H1 (cell line): ENCODE measurements at regions not wholly inside any gene's neighbourhood (a gene's known extent, or its start where the extent isn't known, plus 50 kb on each side); places are given as distances from the start of the nearest gene placed in this dataset.

Experiments used
- CTCF ChIA-PET: fragments of 300-600 bp; sonication (Branson Sonifier 250); formaldehyde crosslinking; loops from one replicate; lab custom pipeline; 2021; ENCODE audit not compliant: partially characterized antibody; lab: Charles Lee
- POLR2A ChIA-PET: fragments of 300-600 bp; sonication (Branson Sonifier 250); formaldehyde crosslinking; loops from one replicate; lab custom pipeline; 2021; ENCODE audit warnings: inconsistent platforms; ENCODE audit not compliant: partially characterized antibody; lab: Charles Lee
- DNase-seq, 2 experiments: peaks; one replicate each; pipeline versions ENCODE4 v3.0.0 to v3.0.0-alpha.2; 2010 to 2022; ENCODE audit warnings: low spot score in 2 of 2, low read depth in 1 of 2, mixed read lengths in 1 of 2
- FAIRE-seq: peaks from 2 replicates; lab custom pipeline; 2011; peaks lifted over from hg19 to GRCh38; lab: Jason Lieb, UNC
- H2AFZ ChIP-seq: 2 replicates; pipeline ENCODE4 v1.8.1; 2012; ENCODE audit warnings: low read length, inconsistent platforms
- H2AK5ac ChIP-seq: 2 replicates; pipeline ENCODE4 v1.6.1; 2013; ENCODE audit warnings: low read depth, low read length
- H2BK120ac ChIP-seq: replicated peaks from 2 replicates; pipeline ENCODE3; 2013; ENCODE audit warnings: low read depth, low read length, inconsistent platforms
- H2BK12ac ChIP-seq: 2 replicates; pipeline ENCODE4 v1.6.1; 2013; ENCODE audit warnings: low read depth, low read length
- H2BK15ac ChIP-seq: 2 replicates; pipeline ENCODE4 v1.6.1; 2013; ENCODE audit warnings: low read length
- H2BK20ac ChIP-seq: 2 replicates; pipeline ENCODE4 v1.6.1; 2013; ENCODE audit warnings: low read length
- H2BK5ac ChIP-seq: 2 replicates; pipeline ENCODE4 v1.6.1; 2013; ENCODE audit warnings: low read depth, low read length
- H3K14ac ChIP-seq: 2 replicates; pipeline ENCODE4 v1.6.1; 2013; ENCODE audit warnings: inconsistent platforms; ENCODE audit not compliant: insufficient read length
- H3K18ac ChIP-seq: 2 replicates; pipeline ENCODE4 v1.6.1; 2013; ENCODE audit warnings: low read length; ENCODE audit errors: extremely low read depth
- H3K23ac ChIP-seq: 2 replicates; pipeline ENCODE4 v1.6.1; 2013; ENCODE audit warnings: inconsistent platforms; ENCODE audit not compliant: insufficient read length
- H3K23me2 ChIP-seq: 2 replicates; pipeline ENCODE4 v1.6.1; 2013; ENCODE audit warnings: low read depth, low read length
- H3K27ac ChIP-seq: 2 replicates; pipeline ENCODE4 v1.6.1; 2011; ENCODE audit warnings: low read depth, low read length, inconsistent platforms
- H3K27me3 ChIP-seq, 4 experiments: replicated peaks in 1 of 4; 1 replicate in 1 of 4; 2 replicates in 3 of 4; pipeline versions ENCODE4 v1.6.1 to v1.8.1; 2011 to 2013; ENCODE audit warnings: low read length in 3 of 4, mild to moderate bottlenecking in 3 of 4, inconsistent platforms in 2 of 4, mixed read lengths in 2 of 4, moderate library complexity in 1 of 4; ENCODE audit not compliant: control insufficient read depth in 3 of 4, insufficient read depth in 3 of 4; ENCODE audit errors: extremely low read depth in 1 of 4
- H3K36me3 ChIP-seq, 4 experiments: 2 replicates each; pipeline versions ENCODE4 v1.6.1 to v1.8.1; 2011 to 2013; ENCODE audit warnings: mild to moderate bottlenecking in 4 of 4, low read length in 3 of 4, moderate library complexity in 2 of 4, control low read depth in 1 of 4, inconsistent platforms in 1 of 4; ENCODE audit not compliant: insufficient read depth in 4 of 4, control insufficient read depth in 2 of 4
- H3K4ac ChIP-seq: replicated peaks from 2 replicates; pipeline ENCODE3; 2013; ENCODE audit warnings: low read length, low read depth, mixed read lengths, inconsistent platforms; ENCODE audit not compliant: insufficient read length
- H3K4me1 ChIP-seq, 4 experiments: replicated peaks in 1 of 4; 1 replicate in 1 of 4; 2 replicates in 3 of 4; pipeline versions ENCODE4 v1.6.1 to v1.8.1; 2011 to 2013; ENCODE audit warnings: low read length in 3 of 4, inconsistent platforms in 2 of 4, mixed read lengths in 1 of 4; ENCODE audit not compliant: insufficient read depth in 4 of 4, control insufficient read depth in 3 of 4
- H3K4me2 ChIP-seq, 2 experiments: 2 replicates each; pipeline versions ENCODE4 v1.6.1 to v1.8.1; 2011 to 2013; ENCODE audit warnings: low read depth in 2 of 2, low read length in 2 of 2, control low read depth in 1 of 2, inconsistent platforms in 1 of 2, mild to moderate bottlenecking in 1 of 2; ENCODE audit not compliant: insufficient read depth in 1 of 2
- H3K4me3 ChIP-seq, 4 experiments: fragments of 200-600, 300-600 bp in 1 of 4; sonication (generic), shearing (Covaris generic), sonication (Bioruptor Twin) in 1 of 4; 2 replicates each; pipeline versions ENCODE4 v1.5.1 to v1.8.1; 2011 to 2016; ENCODE audit warnings: low read length in 4 of 4, low read depth in 3 of 4, control low read depth in 2 of 4, inconsistent platforms in 2 of 4, mild to moderate bottlenecking in 2 of 4, mixed read lengths in 1 of 4, moderate library complexity in 1 of 4; ENCODE audit not compliant: insufficient read depth in 2 of 4; ENCODE audit errors: extremely low read depth in 1 of 4
- H3K56ac ChIP-seq: replicated peaks from 2 replicates; pipeline ENCODE3; 2013; ENCODE audit warnings: low read depth, mild to moderate bottlenecking, mixed read lengths, low read length, inconsistent platforms; ENCODE audit not compliant: insufficient read length
- H3K79me1 ChIP-seq: 2 replicates; pipeline ENCODE4 v1.6.1; 2013; ENCODE audit warnings: low read depth, low read length, control low read depth
- H3K79me2 ChIP-seq, 2 experiments: 2 replicates each; pipeline versions ENCODE4 v1.6.1 to v1.8.1; 2012 to 2013; ENCODE audit warnings: low read length in 2 of 2, mild to moderate bottlenecking in 2 of 2, inconsistent platforms in 1 of 2; ENCODE audit not compliant: insufficient read depth in 2 of 2, control insufficient read depth in 1 of 2
- H3K9ac ChIP-seq, 4 experiments: replicated peaks in 1 of 4; 1 replicate in 1 of 4; 2 replicates in 3 of 4; pipeline versions ENCODE4 v1.6.1 to v1.8.1; 2011 to 2013; ENCODE audit warnings: low read depth in 3 of 4, low read length in 3 of 4, control low read depth in 2 of 4, mild to moderate bottlenecking in 2 of 4, moderate library complexity in 2 of 4, inconsistent platforms in 1 of 4; ENCODE audit errors: extremely low read depth in 1 of 4
- H3K9me3 ChIP-seq, 2 experiments: 2 replicates each; pipeline versions ENCODE4 v1.6.1 to v1.8.1; 2012 to 2013; ENCODE audit warnings: mild to moderate bottlenecking in 2 of 2, moderate library complexity in 2 of 2, control low read depth in 1 of 2, inconsistent platforms in 1 of 2, low read depth in 1 of 2, low read length in 1 of 2, mixed read lengths in 1 of 2; ENCODE audit not compliant: insufficient read depth in 2 of 2
- H4K20me1 ChIP-seq, 2 experiments: replicated peaks in 1 of 2; 2 replicates each; pipeline versions ENCODE3 to v1.8.1; 2011 to 2013; ENCODE audit warnings: inconsistent platforms in 2 of 2, low read length in 2 of 2, mild to moderate bottlenecking in 1 of 2; ENCODE audit not compliant: insufficient read depth in 2 of 2, control insufficient read depth in 1 of 2
- H4K5ac ChIP-seq: 2 replicates; pipeline ENCODE4 v1.6.1; 2013; ENCODE audit warnings: low read length, low read depth, mixed read lengths, inconsistent platforms; ENCODE audit not compliant: insufficient read length
- H4K8ac ChIP-seq: 2 replicates; pipeline ENCODE4 v1.8.0; 2013; ENCODE audit warnings: mild to moderate bottlenecking, moderate library complexity, low read length, inconsistent platforms; ENCODE audit not compliant: insufficient read depth; ENCODE audit errors: extremely low read depth
- H4K91ac ChIP-seq: replicated peaks from 2 replicates; pipeline ENCODE3; 2013; ENCODE audit warnings: low read length, mixed read lengths, inconsistent platforms; ENCODE audit not compliant: insufficient read length
- BACH1 ChIP-seq: IDR thresholded peaks from 2 replicates; pipeline ENCODE4 v1.6.1; 2012; ENCODE audit warnings: low read length, improper control_type of control experiment
- CHD1 ChIP-seq: IDR thresholded peaks from 2 replicates; pipeline ENCODE4 v1.6.1; 2012; ENCODE audit warnings: low read depth, low read length, improper control_type of control experiment
- JUN ChIP-seq: IDR thresholded peaks from 2 replicates; pipeline ENCODE4 v1.6.1; 2011; ENCODE audit warnings: low read depth, mild to moderate bottlenecking, improper control_type of control experiment, low read length
- NANOG ChIP-seq: IDR thresholded peaks from 2 replicates; pipeline ENCODE4 v1.6.1; 2011; ENCODE audit warnings: low read length, low read depth, mild to moderate bottlenecking, inconsistent platforms; ENCODE audit not compliant: insufficient read depth, poor library complexity, severe bottlenecking
- POLR2A ChIP-seq, 2 experiments: IDR thresholded peaks; 1 replicate in 1 of 2; 2 replicates in 1 of 2; pipeline ENCODE4 v1.6.1; 2011; ENCODE audit warnings: low read depth in 2 of 2, low read length in 2 of 2, mild to moderate bottlenecking in 2 of 2; ENCODE audit errors: control extremely low read depth in 1 of 2
- POLR2AphosphoS5 ChIP-seq: IDR thresholded peaks from 2 replicates; pipeline ENCODE4 v1.6.1; 2011; ENCODE audit warnings: low read depth, low read length
- RFX5 ChIP-seq: IDR thresholded peaks from 2 replicates; pipeline ENCODE4 v1.6.1; 2011; ENCODE audit warnings: low read depth, low read length, improper control_type of control experiment, borderline replicate concordance
- SP1 ChIP-seq: IDR thresholded peaks from 2 replicates; pipeline ENCODE4 v1.6.1; 2011; ENCODE audit warnings: low read depth, low read length
- SP2 ChIP-seq: IDR thresholded peaks from 2 replicates; pipeline ENCODE4 v1.6.1; 2012; ENCODE audit warnings: mild to moderate bottlenecking, low read length, inconsistent platforms
- SUZ12 ChIP-seq: fragments of 200-600 bp; sonication (generic); IDR thresholded peaks from 2 replicates; pipeline ENCODE4 v1.6.1; 2012; ENCODE audit warnings: mild to moderate bottlenecking, inconsistent platforms, low read length, moderate library complexity, mixed read lengths
- TAF1 ChIP-seq: IDR thresholded peaks from 2 replicates; pipeline ENCODE4 v1.6.1; 2011; ENCODE audit warnings: mild to moderate bottlenecking, low read depth, low read length
- TF ChIP-seq, protein P1 (sequence below): IDR thresholded peaks from 2 replicates; pipeline ENCODE4 v1.6.1; 2011; ENCODE audit warnings: low read depth, mild to moderate bottlenecking, low read length; ENCODE audit not compliant: insufficient read depth

DNA sequence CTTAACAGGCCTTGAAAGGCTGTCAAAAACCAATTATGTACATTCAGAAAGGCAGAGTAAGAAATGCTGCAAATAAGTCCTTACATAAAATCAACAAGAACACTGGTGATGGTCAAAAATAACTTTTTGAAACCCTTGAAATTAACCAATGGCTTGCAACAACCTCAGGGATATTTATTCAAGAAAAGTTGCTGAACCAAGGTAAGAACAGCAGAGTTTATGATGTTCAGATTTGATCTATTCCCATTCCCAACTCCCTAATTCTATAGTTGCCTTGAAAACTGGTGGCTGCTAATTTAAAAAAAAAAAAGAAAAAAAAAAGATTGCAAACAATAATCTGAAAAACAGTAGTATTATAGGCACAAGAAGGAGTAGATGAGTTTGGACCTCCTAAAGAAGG lies 109.8 kb upstream of the UFM1 start:
- H3K27me3 ChIP-seq = no peaks in the 10 kb centered on the region
- no peak overlapping the region for H4K8ac ChIP-seq
- H3K9ac ChIP-seq = no peak overlapping the region
- no peak overlapping the region for H4K91ac ChIP-seq
- H3K36me3 ChIP-seq = no peaks in the 10 kb centered on the region
- no peak overlapping the region for H2AFZ ChIP-seq
- no peak overlapping the region for H2AK5ac ChIP-seq
- no peak overlapping the region for H3K18ac ChIP-seq
- H3K79me1 ChIP-seq = no peaks in the 10 kb centered on the region
- H3K56ac ChIP-seq = no peak overlapping the region
- H2BK12ac ChIP-seq = no peak overlapping the region
- H4K5ac ChIP-seq = no peak overlapping the region
- DNase-seq (no peak), FAIRE-seq (no peak)
- H3K4ac ChIP-seq = no peak overlapping the region
- H3K79me2 ChIP-seq = no peaks in the 10 kb centered on the region
- ChIA-PET POLR2A (no interaction called here), CTCF (interaction anchor here (0.6 to 1.0 kb wide), 2 partner anchors 17 to 271 kb away, joined by 3 read pairs; no protein-coding TSS in a partner anchor)
- H3K23me2 ChIP-seq = no peaks in the 10 kb centered on the region
- H2BK120ac ChIP-seq = no peak overlapping the region
- H3K4me3 ChIP-seq = no peak overlapping the region
- H3K4me1 ChIP-seq = no peaks in the 10 kb centered on the region
- H3K4me2 ChIP-seq = no peak overlapping the region
- no peak overlapping the region for H2BK15ac ChIP-seq
- no peak overlapping the region for H2BK5ac ChIP-seq
- H3K14ac ChIP-seq = no peak overlapping the region
- no peak overlapping the region for H3K23ac ChIP-seq
- no peak overlapping the region for H3K27ac ChIP-seq
- H3K9me3 ChIP-seq = no peaks in the 10 kb centered on the region
- H2BK20ac ChIP-seq = no peak overlapping the region
- no peaks in the 10 kb centered on the region for H4K20me1 ChIP-seq
- no peak for TF ChIP-seq SP1
- no peak for TF ChIP-seq CHD1
- no peak for TF ChIP-seq JUN
- no peak for TF ChIP-seq RFX5
- no peak for TF ChIP-seq SP2
- TF ChIP-seq SUZ12 = no peak
- TF ChIP-seq TAF1 = no peak
- no peak for TF ChIP-seq POLR2AphosphoS5
- TF ChIP-seq POLR2A (IDR thresholded peaks at IDR 0.05; ENCODE audit: control extremely low read depth in 1 of 2, low read depth in 2 of 2, low read length in 2 of 2) = no peak
- TF ChIP-seq NANOG = no peak
- TF ChIP-seq, protein P1, sequence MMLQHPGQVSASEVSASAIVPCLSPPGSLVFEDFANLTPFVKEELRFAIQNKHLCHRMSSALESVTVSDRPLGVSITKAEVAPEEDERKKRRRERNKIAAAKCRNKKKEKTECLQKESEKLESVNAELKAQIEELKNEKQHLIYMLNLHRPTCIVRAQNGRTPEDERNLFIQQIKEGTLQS = no peak
- TF ChIP-seq BACH1 = no peak
